ENCODE measurements at regions not wholly inside any gene's neighbourhood (a gene's known extent, or its start where the extent isn't known, plus 50 kb on each side); places are given as distances from the start of the nearest gene placed in this dataset.

DNA sequence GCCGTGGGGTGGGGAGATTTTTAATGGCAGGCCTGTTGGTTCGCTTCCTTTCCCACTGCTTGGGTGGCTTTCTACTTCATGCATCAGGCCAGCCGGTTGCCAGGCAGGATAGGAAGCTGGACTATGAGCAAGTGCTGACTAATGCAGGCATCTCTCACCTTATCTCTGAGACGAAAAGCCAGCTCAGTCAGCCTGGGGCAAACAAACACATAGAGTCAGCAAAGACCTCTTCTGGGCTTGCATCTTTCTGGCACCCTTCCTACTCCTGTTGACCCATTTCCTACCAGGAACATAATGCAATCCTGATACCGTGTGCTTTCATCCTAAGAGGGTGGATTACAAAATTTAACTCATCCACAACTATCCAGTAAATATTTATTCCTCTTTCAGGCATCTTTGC, 416.6 kb upstream of the MEX3C start:
- TF ChIP-seq, protein P1, sequence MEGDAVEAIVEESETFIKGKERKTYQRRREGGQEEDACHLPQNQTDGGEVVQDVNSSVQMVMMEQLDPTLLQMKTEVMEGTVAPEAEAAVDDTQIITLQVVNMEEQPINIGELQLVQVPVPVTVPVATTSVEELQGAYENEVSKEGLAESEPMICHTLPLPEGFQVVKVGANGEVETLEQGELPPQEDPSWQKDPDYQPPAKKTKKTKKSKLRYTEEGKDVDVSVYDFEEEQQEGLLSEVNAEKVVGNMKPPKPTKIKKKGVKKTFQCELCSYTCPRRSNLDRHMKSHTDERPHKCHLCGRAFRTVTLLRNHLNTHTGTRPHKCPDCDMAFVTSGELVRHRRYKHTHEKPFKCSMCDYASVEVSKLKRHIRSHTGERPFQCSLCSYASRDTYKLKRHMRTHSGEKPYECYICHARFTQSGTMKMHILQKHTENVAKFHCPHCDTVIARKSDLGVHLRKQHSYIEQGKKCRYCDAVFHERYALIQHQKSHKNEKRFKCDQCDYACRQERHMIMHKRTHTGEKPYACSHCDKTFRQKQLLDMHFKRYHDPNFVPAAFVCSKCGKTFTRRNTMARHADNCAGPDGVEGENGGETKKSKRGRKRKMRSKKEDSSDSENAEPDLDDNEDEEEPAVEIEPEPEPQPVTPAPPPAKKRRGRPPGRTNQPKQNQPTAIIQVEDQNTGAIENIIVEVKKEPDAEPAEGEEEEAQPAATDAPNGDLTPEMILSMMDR (IDR thresholded peaks at IDR 0.05) = no peak
- no peaks in the 10 kb centered on the region for H3K79me2 ChIP-seq
- no peaks in the 10 kb centered on the region for H3K27me3 ChIP-seq (ENCODE audit: control insufficient read depth, insufficient read depth, low read length)
- H3K9me3 ChIP-seq (ENCODE audit: control insufficient read depth, low read length) = no peaks in the 10 kb centered on the region
- H2AFZ ChIP-seq = no peak overlapping the region
- no peak overlapping the region for H3K4me2 ChIP-seq (ENCODE audit: low read length)
- H3K9ac ChIP-seq = no peak overlapping the region
- peak overlapping the region; percentile 65 for H3K27ac ChIP-seq
- no peaks in the 10 kb centered on the region for H3K36me3 ChIP-seq (ENCODE audit: control insufficient read depth, insufficient read depth, low read length)
- no peak overlapping the region for H3K4me3 ChIP-seq (ENCODE audit: low read depth, low read length)
- peaks cover 16% of the 10 kb centered on the region for H3K4me1 ChIP-seq

DNA sequence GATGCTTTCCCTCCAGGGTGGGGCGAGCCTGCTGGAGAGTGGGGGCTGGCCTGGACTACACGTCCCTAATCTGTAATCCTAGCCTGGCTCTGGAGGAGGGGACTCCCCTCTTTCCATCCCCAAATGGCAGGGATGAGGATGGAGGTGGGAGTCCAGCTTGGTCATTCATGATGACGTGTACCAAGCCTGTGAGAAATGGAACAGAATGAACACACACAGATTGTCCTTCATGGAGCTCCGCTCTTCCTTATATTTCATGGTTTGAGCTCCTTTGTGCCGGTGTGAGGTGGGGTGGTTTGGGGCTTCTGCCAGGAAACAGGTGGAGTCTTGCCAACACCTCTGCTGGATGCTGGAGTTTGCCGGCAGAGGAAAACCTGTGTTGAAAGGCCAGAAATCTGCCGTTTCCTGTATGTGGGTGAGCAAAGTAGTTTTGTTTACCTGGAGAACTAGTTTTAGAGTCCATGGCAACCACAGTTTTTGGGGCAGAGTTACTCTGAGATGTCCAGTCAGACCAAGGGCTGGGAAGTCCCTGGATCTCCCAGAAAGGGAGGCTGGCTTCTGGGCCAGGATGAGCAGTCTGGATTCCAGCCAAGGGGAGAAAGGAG, 417.6 kb upstream of the MEX3C start:
- no peak overlapping the region for H3K9ac ChIP-seq

DNA sequence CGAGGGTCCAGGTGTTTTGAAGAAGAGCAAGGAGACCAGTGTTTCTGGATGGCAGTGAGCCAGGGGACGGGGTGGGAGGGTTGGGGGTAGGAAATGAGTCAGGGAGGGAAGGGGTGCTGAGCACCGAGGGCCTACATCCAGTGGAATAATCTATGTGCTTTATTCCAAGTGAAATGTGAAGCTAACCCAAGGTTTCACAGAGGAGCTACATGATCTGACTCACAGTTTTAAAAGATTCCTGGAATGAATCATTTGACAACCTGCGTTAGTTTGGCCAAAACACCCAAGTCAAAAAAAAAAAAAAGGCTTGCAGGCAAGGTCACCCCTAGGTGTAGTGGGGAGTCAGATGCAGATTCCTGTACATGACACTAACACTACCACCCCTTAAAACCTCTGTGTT, 419.7 kb upstream of the MEX3C start:
- Histone ChIP-seq H3K4me1 (peaks cover 16% of the 10 kb centered on the region), H3K4me3 (ENCODE audit: low read depth, low read length) (no peak overlapping the region), H3K9ac (no peak overlapping the region), H3K36me3 (ENCODE audit: control insufficient read depth, insufficient read depth, low read length) (no peaks in the 10 kb centered on the region), H2AFZ (no peak overlapping the region), H3K4me2 (ENCODE audit: low read length) (no peak overlapping the region), H3K27me3 (ENCODE audit: control insufficient read depth, insufficient read depth, low read length) (no peaks in the 10 kb centered on the region), H3K9me3 (ENCODE audit: control insufficient read depth, low read length) (no peaks in the 10 kb centered on the region), H3K79me2 (no peaks in the 10 kb centered on the region), H3K27ac (no peak overlapping the region)
- TF ChIP-seq, protein P1 (IDR thresholded peaks at IDR 0.05) = no peak

More for the DNA sequence above, 417.6 kb upstream of the MEX3C start:
- TF ChIP-seq, protein P1 (IDR thresholded peaks at IDR 0.05) = no peak
- H3K4me2 ChIP-seq (ENCODE audit: low read length) = no peak overlapping the region
- peaks cover 16% of the 10 kb centered on the region for H3K4me1 ChIP-seq
- no peaks in the 10 kb centered on the region for H3K79me2 ChIP-seq
- H2AFZ ChIP-seq = peak overlapping the region; percentile 59
- H3K4me3 ChIP-seq (ENCODE audit: low read depth, low read length) = no peak overlapping the region
- H3K36me3 ChIP-seq (ENCODE audit: control insufficient read depth, insufficient read depth, low read length) = no peaks in the 10 kb centered on the region
- peak overlapping the region; percentile 65 for H3K27ac ChIP-seq
- no peaks in the 10 kb centered on the region for H3K9me3 ChIP-seq (ENCODE audit: control insufficient read depth, low read length)
- H3K27me3 ChIP-seq (ENCODE audit: control insufficient read depth, insufficient read depth, low read length) = no peaks in the 10 kb centered on the region

DNA sequence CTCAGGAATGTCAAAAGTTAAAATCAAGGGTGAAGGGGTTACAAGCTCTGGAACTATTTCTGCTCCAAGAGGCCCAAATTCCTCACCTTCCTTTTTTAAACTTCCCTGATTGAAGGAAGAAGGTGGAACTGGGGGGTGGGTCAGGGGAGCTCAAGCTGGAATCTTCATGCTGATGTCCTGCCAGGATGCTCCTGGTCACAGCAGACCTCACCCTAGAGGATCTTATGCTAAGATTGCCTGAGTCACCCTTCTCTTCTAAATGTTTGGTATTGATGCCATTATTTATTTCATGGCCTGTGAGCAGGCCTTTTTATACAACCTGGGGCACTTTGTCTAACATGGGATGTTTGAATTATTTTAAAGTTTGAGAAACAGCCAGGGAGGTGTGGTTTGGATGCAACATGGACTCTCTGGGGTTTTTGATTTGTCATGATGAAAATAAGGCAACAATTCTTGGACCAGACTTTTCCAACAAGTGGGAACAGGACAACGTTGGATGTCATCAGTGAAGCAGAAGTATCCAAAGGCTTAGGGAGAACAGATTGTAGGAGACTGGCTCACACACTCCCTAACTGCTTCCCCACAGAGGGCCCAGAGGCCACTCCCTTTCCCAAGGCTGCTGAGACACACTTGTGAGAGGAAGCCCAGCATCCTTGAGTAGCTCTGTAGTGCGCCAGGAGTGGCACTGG, 420.2 kb upstream of the MEX3C start:
- no peaks in the 10 kb centered on the region for H3K9me3 ChIP-seq (ENCODE audit: control insufficient read depth, low read length)
- no peaks in the 10 kb centered on the region for H3K79me2 ChIP-seq
- no peak overlapping the region for H3K4me3 ChIP-seq (ENCODE audit: low read depth, low read length)
- TF ChIP-seq, protein P1 (IDR thresholded peaks at IDR 0.05) = no peak
- no peak overlapping the region for H3K9ac ChIP-seq
- H3K4me1 ChIP-seq = peaks cover 16% of the 10 kb centered on the region
- H3K27ac ChIP-seq = no peak overlapping the region
- H3K27me3 ChIP-seq (ENCODE audit: control insufficient read depth, insufficient read depth, low read length) = no peaks in the 10 kb centered on the region
- no peak overlapping the region for H3K4me2 ChIP-seq (ENCODE audit: low read length)
- H3K36me3 ChIP-seq (ENCODE audit: control insufficient read depth, insufficient read depth, low read length) = no peaks in the 10 kb centered on the region
- no peak overlapping the region for H2AFZ ChIP-seq

DNA sequence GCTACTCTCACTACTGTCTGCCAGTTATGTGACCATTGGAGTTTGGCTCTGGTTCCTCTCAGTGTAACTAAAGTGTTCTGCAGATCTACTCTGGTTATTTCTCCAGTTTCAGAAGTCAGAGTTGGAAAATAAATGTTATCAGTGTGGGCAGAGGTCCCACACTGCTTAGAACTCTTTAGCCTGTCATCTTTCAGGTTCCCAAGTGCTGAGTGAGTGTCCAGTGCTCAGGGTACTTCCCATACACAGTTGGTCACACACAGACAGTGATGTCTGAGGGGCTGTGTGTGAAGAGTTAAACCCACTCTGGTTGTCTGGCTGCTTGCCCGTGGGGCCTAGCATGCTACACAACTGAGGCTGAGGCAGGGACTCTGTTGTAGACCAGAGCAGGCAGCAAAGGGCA, 421.8 kb upstream of the MEX3C start:
- H3K4me1 ChIP-seq = peaks cover 9% of the 10 kb centered on the region
- H3K4me3 ChIP-seq (ENCODE audit: low read depth, low read length) = no peak overlapping the region
- no peak overlapping the region for H3K4me2 ChIP-seq (ENCODE audit: low read length)
- no peaks in the 10 kb centered on the region for H3K9me3 ChIP-seq (ENCODE audit: control insufficient read depth, low read length)
- no peaks in the 10 kb centered on the region for H3K79me2 ChIP-seq
- no peaks in the 10 kb centered on the region for H3K36me3 ChIP-seq (ENCODE audit: control insufficient read depth, insufficient read depth, low read length)
- TF ChIP-seq, protein P1 (IDR thresholded peaks at IDR 0.05) = no peak
- H2AFZ ChIP-seq = no peak overlapping the region
- H3K9ac ChIP-seq = no peak overlapping the region
- H3K27me3 ChIP-seq (ENCODE audit: control insufficient read depth, insufficient read depth, low read length) = no peaks in the 10 kb centered on the region
- H3K27ac ChIP-seq = no peak overlapping the region

Measured in parathyroid adenoma (tissue), 2 donors.